ENCODE measurements at regions not wholly inside any gene's neighbourhood (a gene's known extent, or its start where the extent isn't known, plus 50 kb on each side); places are given as distances from the start of the nearest gene placed in this dataset.

- H2AFZ ChIP-seq = no peak overlapping the region
- no peak for DNase-seq
- TF ChIP-seq EZH2 (IDR thresholded peaks at IDR 0.05; ENCODE audit: low read depth) = no peak
- no peak for TF ChIP-seq CTCF (conservative IDR thresholded peaks at IDR 0.05)
- no peak overlapping the region for H3K4me3 ChIP-seq
- intact Hi-C loops (cut with micrococcal nuclease; ENCODE audit: unreplicated experiment) = no loop called here
- no peak overlapping the region for H3K4me2 ChIP-seq
- ChIA-PET CTCF (no interaction called here), POLR2A (ENCODE audit: unreplicated experiment) (interaction anchor here (0.6 kb wide), 1 partner anchor 98 kb away, joined by 5 read pairs; no protein-coding TSS in a partner anchor)
- H3K27me3 ChIP-seq (ENCODE audit: insufficient read depth, low read depth) = no peaks in the 10 kb centered on the region
- H3K36me3 ChIP-seq (ENCODE audit: low read depth) = no peaks in the 10 kb centered on the region
- H3K27ac ChIP-seq = no peak overlapping the region
- H3K79me2 ChIP-seq (ENCODE audit: low read depth) = no peaks in the 10 kb centered on the region
- no peaks in the 10 kb centered on the region for H4K20me1 ChIP-seq (ENCODE audit: insufficient read depth)
- no TSS peak for BruUV-seq (replicated peaks)
- no peaks in the 10 kb centered on the region; the same call in 1 of the 2 replicates for H3F3A ChIP-seq (ENCODE audit: insufficient read depth, low read depth)
- no peaks in the 10 kb centered on the region; the same call in 1 of the 2 replicates for H3K9me3 ChIP-seq (ENCODE audit: insufficient read depth, low read depth)
- 0 out of 2 replicates have a peak, but pooled peaks cover 3% of the 10 kb centered on the region for H3K4me1 ChIP-seq (replicated peaks; ENCODE audit: insufficient read depth)
- no peaks in the 10 kb centered on the region; the same call in 1 of the 2 replicates for H3K9me2 ChIP-seq (ENCODE audit: insufficient read depth)
Observed at GRCh38 chr7:94195201-94195600, 191.0 kb upstream of the BET1 start.

GRCh38 chr7:94195813-94196212 lies 191.7 kb upstream of the BET1 start:
- Histone ChIP-seq H3K9me3 (ENCODE audit: insufficient read depth, low read depth) (no peaks in the 10 kb centered on the region; the same call in 1 of the 2 replicates), H3K27ac (no peak overlapping the region), H3F3A (ENCODE audit: insufficient read depth, low read depth) (no peaks in the 10 kb centered on the region; the same call in 1 of the 2 replicates), H3K4me1 (replicated peaks; ENCODE audit: insufficient read depth) (0 out of 2 replicates have a peak, but pooled peaks cover under 1% of the 10 kb centered on the region), H3K79me2 (ENCODE audit: low read depth) (no peaks in the 10 kb centered on the region), H2AFZ (no peak overlapping the region), H3K4me2 (no peak overlapping the region), H3K27me3 (ENCODE audit: insufficient read depth, low read depth) (no peaks in the 10 kb centered on the region), H4K20me1 (ENCODE audit: insufficient read depth) (no peaks in the 10 kb centered on the region), H3K36me3 (ENCODE audit: low read depth) (no peaks in the 10 kb centered on the region), H3K9me2 (ENCODE audit: insufficient read depth) (no peaks in the 10 kb centered on the region; the same call in 1 of the 2 replicates), H3K4me3 (no peak overlapping the region)
- ChIA-PET CTCF (no interaction called here), POLR2A (ENCODE audit: unreplicated experiment) (interaction anchor here (0.6 kb wide), 1 partner anchor 102 kb away, joined by 3 read pairs; no protein-coding TSS in a partner anchor)
- intact Hi-C loops (cut with micrococcal nuclease; ENCODE audit: unreplicated experiment) = no loop called here
- TF ChIP-seq CTCF (conservative IDR thresholded peaks at IDR 0.05) (no peak), EZH2 (IDR thresholded peaks at IDR 0.05; ENCODE audit: low read depth) (no peak)
- DNase-seq = no peak
- no TSS peak for BruUV-seq (replicated peaks)

GRCh38 chr7:94205529-94205928 lies 189.2 kb upstream of the COL1A2 start:
- Histone ChIP-seq H3K4me1 (replicated peaks; ENCODE audit: insufficient read depth) (no peaks in the 10 kb centered on the region), H3F3A (ENCODE audit: insufficient read depth, low read depth) (no peaks in the 10 kb centered on the region), H3K4me3 (no peak overlapping the region), H3K4me2 (no peak overlapping the region), H3K36me3 (ENCODE audit: low read depth) (no peaks in the 10 kb centered on the region), H3K9me3 (ENCODE audit: insufficient read depth, low read depth) (no peaks in the 10 kb centered on the region), H3K27me3 (ENCODE audit: insufficient read depth, low read depth) (no peaks in the 10 kb centered on the region), H3K9me2 (ENCODE audit: insufficient read depth) (no peaks in the 10 kb centered on the region), H3K79me2 (ENCODE audit: low read depth) (no peaks in the 10 kb centered on the region), H3K27ac (no peak overlapping the region), H4K20me1 (ENCODE audit: insufficient read depth) (no peaks in the 10 kb centered on the region), H2AFZ (no peak overlapping the region)
- no TSS peak for BruUV-seq (replicated peaks)
- DNase-seq = no peak
- POLR2A ChIA-PET (ENCODE audit: unreplicated experiment) = interaction anchor here (0.6 to 0.7 kb wide), 2 partner anchors 56 to 611 kb away, joined by 3 to 17 read pairs; no protein-coding TSS in a partner anchor
- intact Hi-C loops (cut with micrococcal nuclease; ENCODE audit: unreplicated experiment) = no loop called here
- CTCF ChIA-PET = no interaction called here
- no peak for TF ChIP-seq EZH2 (IDR thresholded peaks at IDR 0.05; ENCODE audit: low read depth)
- no peak for TF ChIP-seq CTCF (conservative IDR thresholded peaks at IDR 0.05)
